Ovary (tissue), 3 donors: ENCODE measurements at regions not wholly inside any gene's neighbourhood (a gene's known extent, or its start where the extent isn't known, plus 50 kb on each side); places are given as distances from the start of the nearest gene placed in this dataset.

Experiments used
- CTCF ChIP-seq, 3 donors: fragments of 450-650 bp in 2 of 3; fragments of 200-600 bp in 1 of 3; IDR thresholded peaks; one replicate each; pipeline versions ENCODE4 v1.5.1 to v1.8.0; 2016 to 2022; ENCODE audit warnings: antibody characterized with exemption in 3 of 3, mild to moderate bottlenecking in 1 of 3
- EP300 ChIP-seq: sonication (generic); formaldehyde crosslinking; IDR thresholded peaks from one replicate; pipeline ENCODE4 v1.6.1; 2017; ENCODE audit warnings: antibody characterized with exemption
- POLR2A ChIP-seq: fragments of 450-650 bp; IDR thresholded peaks from one replicate; pipeline ENCODE4 v1.6.1; 2017; ENCODE audit warnings: antibody characterized with exemption, mild to moderate bottlenecking, moderate library complexity
- donor health status: DM: no; HTN: no; CAD: no.

GRCh38 chr15:38650936-38651327, 86.3 kb upstream of the RASGRP1 start:
- TF ChIP-seq CTCF (IDR thresholded peaks at IDR 0.05) (no peak), POLR2A (no peak), EP300 (no peak)
